IPS-NIHi7 (cell line): ENCODE measurements at regions not wholly inside any gene's neighbourhood (a gene's known extent, or its start where the extent isn't known, plus 50 kb on each side); places are given as distances from the start of the nearest gene placed in this dataset.

Experiments used
- DNase-seq: peaks from one replicate; pipeline ENCODE4 v3.0.0; 2012; ENCODE audit warnings: mixed read lengths; ENCODE audit errors: extremely low spot score

GRCh38 chr11:43545610-43546009, 134.9 kb upstream of the HSD17B12 start:
- no peak for DNase-seq

- DNase-seq = peak; percentile 38
Observed at GRCh38 chr11:43546561-43547429, 133.7 kb upstream of the HSD17B12 start.

- no peak for DNase-seq
Observed at GRCh38 chr11:43547430-43547831, 133.1 kb upstream of the HSD17B12 start.

GRCh38 chr11:43547889-43548381, 132.6 kb upstream of the HSD17B12 start:
- DNase-seq = peak; percentile 77

- no peak for DNase-seq
Observed at GRCh38 chr11:43548916-43549315, 131.6 kb upstream of the HSD17B12 start.

- DNase-seq = no peak
Observed at GRCh38 chr11:43549624-43550023, 130.9 kb upstream of the HSD17B12 start.

- DNase-seq = no peak
Observed at GRCh38 chr11:43550714-43551113, 129.8 kb upstream of the HSD17B12 start.

GRCh38 chr11:43554148-43554473, 126.4 kb upstream of the HSD17B12 start:
- DNase-seq = no peak

GRCh38 chr11:43555186-43555585, 125.4 kb upstream of the HSD17B12 start:
- no peak for DNase-seq

- DNase-seq = no peak
Observed at GRCh38 chr11:43555816-43556611, 124.5 kb upstream of the HSD17B12 start.

- no peak for DNase-seq
Observed at GRCh38 chr11:43556612-43557375, 123.7 kb upstream of the HSD17B12 start.

- DNase-seq = no peak
Observed at GRCh38 chr11:43557553-43558110, 122.9 kb upstream of the HSD17B12 start.

- no peak for DNase-seq
Observed at GRCh38 chr11:43558146-43558545, 122.4 kb upstream of the HSD17B12 start.

GRCh38 chr11:43558556-43559127, 121.9 kb upstream of the HSD17B12 start:
- peak; percentile 35 for DNase-seq

- DNase-seq = no peak
Observed at GRCh38 chr11:43561832-43562231, 118.7 kb upstream of the HSD17B12 start.

GRCh38 chr11:43567396-43567975, 113.1 kb upstream of the HSD17B12 start:
- DNase-seq = peak; percentile 64

- peak; percentile 74 for DNase-seq
Observed at GRCh38 chr11:43573233-43573632, 107.3 kb upstream of the HSD17B12 start.

GRCh38 chr11:43573873-43574272, 106.7 kb upstream of the HSD17B12 start:
- DNase-seq = no peak

- DNase-seq = no peak
Observed at GRCh38 chr11:43574411-43574810, 106.1 kb upstream of the HSD17B12 start.

- peak; percentile 46 for DNase-seq
Observed at GRCh38 chr11:43574949-43575912, 105.3 kb upstream of the HSD17B12 start.
